Loucy (cell line): ENCODE measurements at regions not wholly inside any gene's neighbourhood (a gene's known extent, or its start where the extent isn't known, plus 50 kb on each side); places are given as distances from the start of the nearest gene placed in this dataset.

Experiments
- H2AFZ ChIP-seq: fragments of 200-600 bp; sonication (generic); 2 replicates; pipeline ENCODE4 v1.6.0; 2016; ENCODE audit warnings: antibody characterized with exemption, mild to moderate bottlenecking, low read length, moderate library complexity
- H3F3A ChIP-seq: fragments of 200-600 bp; 2 replicates; pipeline ENCODE4 v1.6.0; 2016; ENCODE audit warnings: antibody characterized with exemption, low read depth, mild to moderate bottlenecking
- H3K27me3 ChIP-seq: fragments of 200-600 bp; sonication (generic); 2 replicates; pipeline ENCODE4 v1.6.1; 2014; ENCODE audit warnings: low read length, mild to moderate bottlenecking; ENCODE audit not compliant: insufficient read depth, poor library complexity, severe bottlenecking
- H3K36me3 ChIP-seq: fragments of 200-600 bp; sonication (generic); 2 replicates; pipeline ENCODE4 v1.6.1; 2016; ENCODE audit warnings: low read length; ENCODE audit not compliant: insufficient read depth
- H3K4me1 ChIP-seq: fragments of 200-600 bp; sonication (generic); 2 replicates; pipeline ENCODE4 v1.5.1; 2014; ENCODE audit warnings: low read length, mild to moderate bottlenecking; ENCODE audit not compliant: insufficient read depth, poor library complexity, severe bottlenecking
- H3K4me2 ChIP-seq: fragments of 200-600 bp; sonication (generic); 2 replicates; pipeline ENCODE4 v1.6.0; 2014; ENCODE audit warnings: antibody characterized with exemption, low read length, low read depth, mild to moderate bottlenecking; ENCODE audit not compliant: poor library complexity, severe bottlenecking
- H3K4me3 ChIP-seq: fragments of 200-600 bp; sonication (generic); 2 replicates; pipeline ENCODE4 v1.5.1; 2014; ENCODE audit warnings: low read length, mild to moderate bottlenecking, mixed read lengths; ENCODE audit not compliant: poor library complexity, severe bottlenecking
- H3K79me2 ChIP-seq: fragments of 200-600 bp; sonication (generic); 2 replicates; pipeline ENCODE4 v1.6.1; 2014; ENCODE audit warnings: low read length; ENCODE audit not compliant: insufficient read depth
- H3K9ac ChIP-seq: fragments of 200-600 bp; sonication (generic); 2 replicates; pipeline ENCODE4 v1.6.0; 2014; ENCODE audit warnings: mild to moderate bottlenecking, low read depth, low read length, moderate library complexity; ENCODE audit not compliant: poor library complexity, severe bottlenecking
- H3K9me2 ChIP-seq: fragments of 200-600 bp; sonication (generic); replicated peaks from 2 replicates; pipeline ENCODE4 v1.6.1; 2016; ENCODE audit warnings: low read depth, low read length, mixed read lengths
- H3K9me3 ChIP-seq: fragments of 200-600 bp; sonication (generic); 2 replicates; pipeline ENCODE4 v1.6.1; 2014; ENCODE audit warnings: mild to moderate bottlenecking, antibody characterized with exemption, low read length, low read depth; ENCODE audit not compliant: insufficient read depth
- H4K20me1 ChIP-seq: fragments of 200-600 bp; sonication (generic); 2 replicates; pipeline ENCODE4 v1.6.0; 2014; ENCODE audit warnings: antibody characterized with exemption, low read length, mild to moderate bottlenecking; ENCODE audit not compliant: insufficient read depth, poor library complexity, severe bottlenecking
- CTCF ChIP-seq: fragments of 200-600 bp; sonication (generic); conservative IDR thresholded peaks from 2 replicates; pipeline ENCODE4 v1.5.1; 2014; ENCODE audit warnings: mild to moderate bottlenecking, antibody characterized with exemption, low read length
- EZH2phosphoT487 ChIP-seq: fragments of 200-600 bp; IDR thresholded peaks from 2 replicates; pipeline ENCODE4 v1.6.1; 2018; ENCODE audit warnings: antibody characterized with exemption, mild to moderate bottlenecking, moderate library complexity, borderline replicate concordance

- no peak overlapping the region for H3K9ac ChIP-seq
- no peaks in the 10 kb centered on the region for H3K9me3 ChIP-seq
- no peaks in the 10 kb centered on the region for H3K79me2 ChIP-seq
- H2AFZ ChIP-seq, result no peak overlapping the region
- no peaks in the 10 kb centered on the region for H3F3A ChIP-seq
- TF ChIP-seq CTCF, result no peak
- no peak for TF ChIP-seq EZH2phosphoT487
- no peaks in the 10 kb centered on the region for H3K36me3 ChIP-seq
- no peaks in the 10 kb centered on the region for H3K9me2 ChIP-seq
- H3K4me3 ChIP-seq, result no peak overlapping the region
- no peaks in the 10 kb centered on the region for H3K4me1 ChIP-seq
- no peaks in the 10 kb centered on the region for H3K27me3 ChIP-seq
- H3K4me2 ChIP-seq, result no peak overlapping the region
- no peaks in the 10 kb centered on the region for H4K20me1 ChIP-seq
These were observed 226.3 kb upstream of the UBE2E3 start for GRCh38 chr2:180753809-180754761.

- no peaks in the 10 kb centered on the region for H3K36me3 ChIP-seq
These were observed 229.0 kb upstream of the UBE2E3 start for GRCh38 chr2:180751306-180751920.

GRCh38 chr2:180747728-180748127 is 232.7 kb upstream of the UBE2E3 start:
- no peak overlapping the region for H2AFZ ChIP-seq

More at GRCh38 chr2:180751306-180751920, 229.0 kb upstream of the UBE2E3 start:
- H3K27me3 ChIP-seq, result no peaks in the 10 kb centered on the region
- no peak overlapping the region for H2AFZ ChIP-seq
- H3F3A ChIP-seq, result no peaks in the 10 kb centered on the region
- no peak overlapping the region for H3K4me3 ChIP-seq
- no peaks in the 10 kb centered on the region for H3K9me3 ChIP-seq
- H3K9me2 ChIP-seq, result no peaks in the 10 kb centered on the region
- H3K4me2 ChIP-seq, result no peak overlapping the region
- no peaks in the 10 kb centered on the region for H3K79me2 ChIP-seq
- TF ChIP-seq CTCF (no peak), EZH2phosphoT487 (no peak)
- no peak overlapping the region for H3K9ac ChIP-seq
- no peaks in the 10 kb centered on the region for H4K20me1 ChIP-seq
- no peaks in the 10 kb centered on the region for H3K4me1 ChIP-seq

More at GRCh38 chr2:180747728-180748127, 232.7 kb upstream of the UBE2E3 start:
- Histone ChIP-seq H3K9me2 (no peaks in the 10 kb centered on the region), H3K36me3 (no peaks in the 10 kb centered on the region), H3K27me3 (no peaks in the 10 kb centered on the region), H3K4me2 (no peak overlapping the region), H3K4me3 (no peak overlapping the region), H3F3A (no peaks in the 10 kb centered on the region), H3K4me1 (no peaks in the 10 kb centered on the region), H4K20me1 (no peaks in the 10 kb centered on the region), H3K9ac (no peak overlapping the region), H3K9me3 (no peaks in the 10 kb centered on the region), H3K79me2 (no peaks in the 10 kb centered on the region)
- TF ChIP-seq EZH2phosphoT487 (no peak), CTCF (no peak)
